C4-2B (cell line): ENCODE measurements at regions not wholly inside any gene's neighbourhood (a gene's known extent, or its start where the extent isn't known, plus 50 kb on each side); places are given as distances from the start of the nearest gene placed in this dataset.
A peak's percentile ranks its signal among the peaks of the same experiment; 100 is the strongest.

ENCODE experiments used
- H3K27ac ChIP-seq: fragments of 450-650 bp; 2 replicates; pipeline ENCODE4 v1.5.1; 2017
- ZFX ChIP-seq: fragments of 450-650 bp; IDR thresholded peaks from 2 replicates; pipeline ENCODE4 v1.6.1; 2017
- TF ChIP-seq, protein P1 (sequence below): fragments of 450-650 bp; conservative IDR thresholded peaks from 2 replicates; pipeline ENCODE4 v1.5.1; 2017; ENCODE audit warnings: mild to moderate bottlenecking

DNA sequence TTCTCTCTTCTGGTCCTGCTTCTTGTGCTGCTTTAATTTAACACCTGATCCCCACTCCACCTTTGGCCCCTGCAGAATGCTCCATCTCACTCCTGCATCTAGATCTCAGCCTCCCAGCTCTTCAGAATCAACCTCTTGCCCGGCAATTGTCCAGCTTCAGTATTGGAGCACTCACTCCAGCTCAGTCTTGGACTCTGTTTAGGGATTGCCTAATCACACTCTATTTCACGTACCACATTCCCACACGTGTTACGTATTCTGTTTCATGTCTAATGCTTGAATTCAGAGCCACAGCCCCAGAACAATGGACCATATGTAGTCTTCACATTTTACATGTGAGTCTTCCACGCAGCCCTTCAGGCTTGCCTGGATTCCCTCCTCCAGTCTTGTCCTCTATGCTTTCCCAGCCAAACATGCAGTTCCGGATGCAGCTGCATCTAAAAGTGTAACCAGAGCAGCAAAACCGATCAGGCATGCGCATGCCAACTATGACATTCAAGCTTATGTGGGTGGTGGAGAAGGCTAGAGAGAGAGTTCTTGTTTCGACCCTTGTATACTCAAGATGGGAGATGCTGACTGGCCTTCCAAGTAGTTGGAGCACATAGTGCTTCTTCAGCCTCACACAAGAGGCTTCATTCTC lies 105.2 kb upstream of the FAM9A start:
- TF ChIP-seq, protein P1, sequence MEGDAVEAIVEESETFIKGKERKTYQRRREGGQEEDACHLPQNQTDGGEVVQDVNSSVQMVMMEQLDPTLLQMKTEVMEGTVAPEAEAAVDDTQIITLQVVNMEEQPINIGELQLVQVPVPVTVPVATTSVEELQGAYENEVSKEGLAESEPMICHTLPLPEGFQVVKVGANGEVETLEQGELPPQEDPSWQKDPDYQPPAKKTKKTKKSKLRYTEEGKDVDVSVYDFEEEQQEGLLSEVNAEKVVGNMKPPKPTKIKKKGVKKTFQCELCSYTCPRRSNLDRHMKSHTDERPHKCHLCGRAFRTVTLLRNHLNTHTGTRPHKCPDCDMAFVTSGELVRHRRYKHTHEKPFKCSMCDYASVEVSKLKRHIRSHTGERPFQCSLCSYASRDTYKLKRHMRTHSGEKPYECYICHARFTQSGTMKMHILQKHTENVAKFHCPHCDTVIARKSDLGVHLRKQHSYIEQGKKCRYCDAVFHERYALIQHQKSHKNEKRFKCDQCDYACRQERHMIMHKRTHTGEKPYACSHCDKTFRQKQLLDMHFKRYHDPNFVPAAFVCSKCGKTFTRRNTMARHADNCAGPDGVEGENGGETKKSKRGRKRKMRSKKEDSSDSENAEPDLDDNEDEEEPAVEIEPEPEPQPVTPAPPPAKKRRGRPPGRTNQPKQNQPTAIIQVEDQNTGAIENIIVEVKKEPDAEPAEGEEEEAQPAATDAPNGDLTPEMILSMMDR = no peak
- no peak for TF ChIP-seq ZFX
- H3K27ac ChIP-seq = no peak overlapping the region

DNA sequence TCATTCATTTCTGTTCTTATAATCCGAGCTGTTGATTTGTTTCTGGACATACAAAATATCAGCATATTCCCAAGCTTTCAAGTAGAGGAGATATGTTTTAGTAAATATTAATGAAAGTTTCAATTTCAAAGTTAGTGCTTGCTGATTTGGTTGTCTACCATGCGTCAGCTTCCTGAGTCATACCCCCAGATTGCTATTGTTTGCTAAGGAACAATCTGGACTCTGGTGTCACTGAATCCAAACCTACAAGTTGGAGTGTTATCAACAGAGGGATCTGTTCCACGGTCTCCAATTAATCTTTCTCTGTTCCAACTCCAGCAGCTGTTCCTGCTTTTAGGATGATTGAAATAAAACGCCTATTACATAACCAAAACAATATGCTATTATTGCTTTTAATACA lies 96.1 kb upstream of the FAM9A start:
- TF ChIP-seq, protein P1 = no peak
- no peak for TF ChIP-seq ZFX
- H3K27ac ChIP-seq = no peak overlapping the region

DNA sequence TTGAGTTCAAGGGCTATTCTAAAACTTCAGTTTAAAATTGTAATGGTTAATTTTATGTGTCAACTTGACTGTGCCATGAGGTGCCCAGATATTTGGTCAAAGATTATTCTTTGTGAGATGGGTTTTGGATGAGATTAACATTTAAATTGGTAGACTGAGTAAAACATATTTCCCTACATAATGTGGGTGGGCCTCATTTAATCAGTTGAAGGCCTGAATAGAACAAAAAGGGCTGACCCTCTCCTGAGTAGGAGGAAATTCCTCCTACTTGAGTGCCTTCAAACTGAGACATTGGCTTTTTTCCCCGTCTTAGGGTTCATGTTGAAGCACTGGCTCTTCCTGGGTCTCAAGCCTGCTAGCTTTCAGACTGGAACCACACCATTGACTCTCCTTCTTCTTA lies 89.6 kb upstream of the FAM9A start:
- H3K27ac ChIP-seq = no peak overlapping the region
- no peak for TF ChIP-seq ZFX
- TF ChIP-seq, protein P1 = no peak

DNA sequence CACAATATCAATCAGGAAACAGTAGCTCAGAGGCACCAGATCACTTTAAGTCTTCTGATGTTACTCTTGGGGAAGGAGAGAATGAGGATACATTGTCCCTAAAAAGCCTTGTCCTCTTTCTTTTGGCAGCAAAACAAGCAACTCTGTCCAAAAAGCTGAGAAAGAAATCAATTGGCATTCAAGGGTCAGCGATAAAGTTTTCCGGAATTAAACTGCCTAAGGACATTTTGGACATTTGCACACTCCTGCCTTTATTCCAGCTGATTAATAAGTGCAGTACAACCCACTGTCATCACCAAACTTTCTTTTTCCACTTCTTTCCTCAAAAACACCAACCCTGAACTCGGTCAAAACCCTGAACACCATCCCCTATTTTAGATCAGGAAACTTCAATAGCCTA lies 85.8 kb upstream of the FAM9A start:
- TF ChIP-seq, protein P1 = no peak
- no peak for TF ChIP-seq ZFX
- no peak overlapping the region for H3K27ac ChIP-seq

DNA sequence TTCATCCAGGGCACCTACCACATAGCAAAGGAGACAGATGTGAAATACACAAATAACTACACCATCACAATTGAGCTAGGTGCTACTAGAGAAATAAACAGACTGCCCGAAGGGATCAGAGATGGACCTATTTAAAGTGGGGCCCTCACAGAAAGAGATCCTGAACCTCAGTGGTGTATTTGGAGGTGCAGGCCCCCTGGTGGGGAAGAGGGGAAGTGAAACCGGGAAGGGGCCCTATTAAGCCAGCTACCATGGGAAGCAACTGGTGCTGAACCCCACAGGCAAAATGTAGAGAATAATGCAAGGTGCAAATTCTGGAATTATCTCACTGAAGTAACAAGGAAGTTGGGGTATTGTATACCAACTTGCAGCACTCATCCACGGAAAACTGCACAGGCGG lies 78.6 kb upstream of the FAM9A start:
- TF ChIP-seq ZFX = no peak
- TF ChIP-seq, protein P1 = peak; percentile 66
- no peak overlapping the region for H3K27ac ChIP-seq

DNA sequence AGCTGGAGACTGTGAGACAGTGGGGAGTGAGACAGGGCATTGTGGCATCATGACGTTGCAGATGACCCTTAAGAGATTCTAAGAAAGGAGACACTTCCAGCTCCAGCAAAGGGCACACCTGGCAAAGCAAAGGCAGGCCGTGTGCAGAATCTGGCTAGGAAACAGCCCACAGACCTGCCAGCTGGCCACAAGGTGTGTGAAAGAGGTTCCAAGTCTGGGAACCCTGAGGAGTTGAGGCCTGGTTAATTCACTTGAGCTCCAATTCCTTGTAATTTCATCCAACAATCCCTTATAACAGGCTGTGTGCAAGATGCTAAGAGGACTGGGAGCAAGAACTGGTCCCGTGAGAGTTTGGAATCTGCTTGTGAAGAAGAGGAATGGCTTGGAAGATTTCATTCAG lies 72.8 kb upstream of the FAM9A start:
- no peak overlapping the region for H3K27ac ChIP-seq
- TF ChIP-seq, protein P1 = no peak
- no peak for TF ChIP-seq ZFX

DNA sequence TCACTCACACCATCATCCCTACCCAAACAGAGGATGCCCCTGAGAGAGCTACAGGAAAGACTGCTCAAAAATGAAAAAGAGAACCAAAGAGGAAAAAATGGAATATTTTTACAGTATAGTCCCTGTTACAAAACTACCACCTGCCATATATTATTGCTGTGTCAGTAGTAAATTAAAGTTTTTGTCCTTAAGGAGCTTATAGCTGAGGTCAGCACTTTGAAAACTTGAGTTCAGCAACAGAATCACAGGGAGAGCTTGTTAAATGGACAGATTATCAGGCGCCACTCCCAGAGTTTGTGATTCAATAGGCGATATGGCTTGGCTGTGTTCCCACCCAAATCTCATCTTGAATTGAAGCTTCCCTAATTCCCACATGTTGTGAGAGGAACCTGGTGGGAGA lies 71.9 kb upstream of the FAM9A start:
- TF ChIP-seq ZFX = no peak
- TF ChIP-seq, protein P1 = no peak

More for the DNA sequence above, 71.9 kb upstream of the FAM9A start:
- H3K27ac ChIP-seq = no peak overlapping the region
